CD8-positive, alpha-beta memory T cell (primary cell): ENCODE measurements at regions not wholly inside any gene's neighbourhood (a gene's known extent, or its start where the extent isn't known, plus 50 kb on each side); places are given as distances from the start of the nearest gene placed in this dataset.
"Not testable (repeated sequence)": the region's sequence is repeated elsewhere in the genome, so short reads cannot be mapped to it uniquely, and the experiment has no call there.

Source experiments
- CTCF ChIA-PET: fragments of 350-600 bp; sonication (Branson Sonifier 250); formaldehyde crosslinking; loops from one replicate; lab custom pipeline; 2021; ENCODE audit warnings: antibody characterized with exemption; lab: Charles Lee
- POLR2A ChIA-PET: fragments of 350-600 bp; sonication (Branson Sonifier 250); formaldehyde crosslinking; loops from one replicate; lab custom pipeline; 2021; ENCODE audit warnings: antibody characterized with exemption; lab: Charles Lee
- DNase-seq, 5 donors: peaks; one replicate each; pipeline versions ENCODE4 v3.0.0 to v3.0.0-alpha.2; 2020 to 2022; ENCODE audit warnings: mixed read lengths in 1 of 5
- H3K27ac ChIP-seq: one replicate; pipeline ENCODE4 v1.7.0; 2013; ENCODE audit warnings: low read depth, mild to moderate bottlenecking, low read length, moderate library complexity
- H3K27me3 ChIP-seq: 2 replicates; pipeline ENCODE4 v1.7.0; 2013; ENCODE audit warnings: low read length, mild to moderate bottlenecking; ENCODE audit not compliant: insufficient read depth, poor library complexity, severe bottlenecking
- H3K36me3 ChIP-seq: 2 replicates; pipeline ENCODE4 v1.7.0; 2013; ENCODE audit warnings: mild to moderate bottlenecking, low read length, moderate library complexity; ENCODE audit not compliant: insufficient read depth
- H3K4me1 ChIP-seq: 2 replicates; pipeline ENCODE4 v1.7.0; 2013; ENCODE audit warnings: mild to moderate bottlenecking, low read length, moderate library complexity; ENCODE audit not compliant: insufficient read depth
- H3K4me3 ChIP-seq: 2 replicates; pipeline ENCODE4 v1.7.0; 2013; ENCODE audit warnings: mild to moderate bottlenecking, low read length
- H3K9me3 ChIP-seq: 2 replicates; pipeline ENCODE4 v1.7.0; 2013; ENCODE audit warnings: mild to moderate bottlenecking, low read length
- H3K27ac Mint-ChIP-seq, 8 donors: one replicate each; pipeline ENCODE4 v1.8.0; 2020 to 2021; ENCODE audit warnings: mixed read lengths in 8 of 8, mild to moderate bottlenecking in 6 of 8, inconsistent platforms in 3 of 8, moderate library complexity in 3 of 8
- H3K27me3 Mint-ChIP-seq, 2 donors: one replicate each; pipeline ENCODE4 v1.8.0; 2020 to 2021; ENCODE audit warnings: mixed read lengths in 2 of 2, mild to moderate bottlenecking in 1 of 2, moderate library complexity in 1 of 2
- H3K36me3 Mint-ChIP-seq, 3 donors: one replicate each; pipeline ENCODE4 v1.8.0; 2020 to 2021; ENCODE audit warnings: mixed read lengths in 3 of 3, inconsistent platforms in 1 of 3, mild to moderate bottlenecking in 1 of 3
- H3K4me1 Mint-ChIP-seq, 3 donors: one replicate each; pipeline ENCODE4 v1.8.0; 2020 to 2021; ENCODE audit warnings: mixed read lengths in 3 of 3, inconsistent platforms in 1 of 3, mild to moderate bottlenecking in 1 of 3
- H3K4me3 Mint-ChIP-seq, 7 donors: one replicate each; pipeline ENCODE4 v1.8.0; 2020 to 2021; ENCODE audit warnings: mixed read lengths in 7 of 7, mild to moderate bottlenecking in 6 of 7, moderate library complexity in 4 of 7, inconsistent platforms in 2 of 7
- H3K9me3 Mint-ChIP-seq, 5 donors: one replicate each; pipeline ENCODE4 v1.8.0; 2020 to 2022; ENCODE audit warnings: mixed read lengths in 5 of 5, mild to moderate bottlenecking in 3 of 5, moderate library complexity in 2 of 5, inconsistent platforms in 1 of 5

DNA sequence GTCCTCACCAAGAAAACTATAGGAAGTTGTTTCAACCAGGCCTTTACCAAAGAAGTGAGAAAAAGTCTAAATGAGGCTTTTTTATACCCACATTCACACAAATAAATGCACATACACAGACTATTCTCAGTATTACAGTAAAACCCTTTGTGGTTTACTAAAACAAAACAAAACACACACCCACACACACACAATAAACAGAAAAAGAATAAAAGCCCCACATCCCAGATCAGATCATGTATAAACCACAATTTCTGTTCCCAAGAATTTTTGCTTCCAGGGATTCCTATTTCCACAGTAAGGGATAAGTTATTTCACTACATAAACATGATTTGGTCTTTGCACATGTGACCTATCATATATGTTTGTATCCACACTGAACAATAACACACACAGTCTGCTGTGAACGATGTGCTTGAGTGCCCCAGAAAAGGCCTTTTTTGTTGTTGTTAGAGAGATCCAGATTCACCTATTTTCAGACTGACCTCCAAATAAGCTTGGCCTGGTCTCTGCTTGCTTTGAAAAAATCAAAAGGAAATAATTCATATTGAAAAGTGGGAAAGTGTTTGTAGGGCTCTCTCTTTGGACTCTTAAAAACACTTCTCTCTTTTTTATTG is 283.4 kb upstream of the ATP11B start:
- no peak overlapping the region for H3K4me3 Mint-ChIP-seq
- POLR2A ChIA-PET, result no interaction called here
- Histone ChIP-seq H3K4me1 (no peaks in the 10 kb centered on the region), H3K27me3 (no peaks in the 10 kb centered on the region), H3K4me3 (no peak overlapping the region), H3K9me3 (no peaks in the 10 kb centered on the region), H3K27ac (no peak overlapping the region), H3K36me3 (no peaks in the 10 kb centered on the region)
- no peaks in the 10 kb centered on the region for H3K36me3 Mint-ChIP-seq
- H3K9me3 Mint-ChIP-seq, result peaks cover 0 to 1% (median 0%) of the 10 kb centered on the region in 5 donors
- H3K27me3 Mint-ChIP-seq, result peaks cover 0 to 4% of the 10 kb centered on the region in 2 donors
- H3K4me1 Mint-ChIP-seq, result no peaks in the 10 kb centered on the region
- no peak overlapping the region for H3K27ac Mint-ChIP-seq
- DNase-seq, result no peak
- CTCF ChIA-PET, result no interaction called here

DNA sequence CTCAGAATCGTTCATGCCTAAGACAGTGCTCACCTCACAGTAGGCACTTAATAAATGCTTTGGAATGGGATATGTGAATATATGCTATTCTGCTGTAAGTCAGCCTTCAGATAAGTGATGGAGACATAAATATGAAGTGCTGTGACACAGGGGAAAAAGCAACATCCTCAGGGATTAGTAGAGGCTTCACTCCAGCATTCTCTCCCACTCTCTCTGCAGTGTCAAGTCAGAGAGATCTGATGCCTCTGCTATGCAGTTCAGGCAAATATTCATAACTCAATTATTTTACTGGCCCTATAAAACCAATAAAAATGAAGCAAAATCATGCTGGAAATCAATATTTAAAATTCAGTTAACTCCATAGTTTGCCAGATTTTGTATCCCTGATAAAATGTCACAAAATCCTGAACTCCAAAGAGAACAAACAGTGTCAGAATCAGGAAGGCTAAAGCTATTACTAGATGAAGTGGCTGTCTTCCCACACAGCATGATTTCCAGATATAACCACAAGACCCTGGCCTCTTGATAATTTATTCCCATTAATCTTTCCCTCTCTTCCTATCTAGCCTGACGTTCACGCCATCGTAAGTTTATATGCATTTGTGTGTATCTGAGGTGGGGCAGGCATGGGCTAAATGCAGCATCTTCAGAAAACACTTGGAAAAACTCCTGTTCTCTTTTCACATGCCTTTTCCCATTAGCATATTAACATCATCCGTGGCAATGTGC is 278.9 kb upstream of the ATP11B start:
- H3K4me3 ChIP-seq, result no peak overlapping the region
- no peaks in the 10 kb centered on the region for H3K36me3 Mint-ChIP-seq
- H3K4me1 Mint-ChIP-seq, result no peaks in the 10 kb centered on the region
- H3K9me3 ChIP-seq, result no peaks in the 10 kb centered on the region
- POLR2A ChIA-PET, result no interaction called here
- no peaks in the 10 kb centered on the region for H3K27me3 ChIP-seq
- CTCF ChIA-PET, result no interaction called here
- DNase-seq, result no peak
- H3K4me3 Mint-ChIP-seq, result no peak overlapping the region
- H3K27ac ChIP-seq, result no peak overlapping the region
- H3K27me3 Mint-ChIP-seq, result no peaks in the 10 kb centered on the region
- H3K36me3 ChIP-seq, result no peaks in the 10 kb centered on the region
- peaks cover 0 to 1% (median 0%) of the 10 kb centered on the region in 5 donors for H3K9me3 Mint-ChIP-seq
- no peaks in the 10 kb centered on the region for H3K4me1 ChIP-seq
- no peak overlapping the region for H3K27ac Mint-ChIP-seq

DNA sequence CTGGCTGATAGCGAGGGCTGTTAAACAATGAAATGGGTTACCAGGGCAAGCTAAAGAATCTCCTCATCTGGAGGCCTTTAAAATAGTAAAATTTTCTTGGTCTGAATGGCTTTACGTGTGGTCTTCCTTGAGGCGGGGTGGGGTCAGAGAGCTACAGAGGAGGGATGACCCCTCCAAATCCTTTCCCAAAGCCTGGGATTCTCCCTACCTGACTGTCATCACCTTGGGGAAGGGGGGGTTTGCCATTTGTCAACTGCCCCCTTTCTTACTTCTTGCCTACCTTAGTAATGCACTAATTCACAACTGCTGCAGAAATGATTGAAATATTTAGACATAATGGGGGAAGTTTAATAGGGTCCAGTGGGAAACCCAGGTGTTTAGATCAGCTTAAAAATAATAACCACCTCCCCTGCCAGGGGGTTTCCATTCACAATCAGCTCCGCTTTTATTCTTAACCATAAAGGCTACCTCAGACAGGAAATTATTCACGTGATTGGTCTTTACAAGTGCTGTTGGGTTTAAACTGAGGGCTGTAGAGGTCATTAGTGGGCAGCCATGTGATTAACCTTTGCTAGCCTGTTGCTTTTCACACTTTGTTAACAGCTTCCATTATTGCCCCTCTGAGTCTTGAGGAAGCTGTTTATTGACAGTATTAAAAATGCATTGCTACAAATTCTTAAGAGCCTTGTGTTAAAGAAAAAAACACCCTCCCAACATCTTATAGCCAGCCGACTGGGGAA is 276.5 kb upstream of the ATP11B start:
- Mint-ChIP-seq H3K36me3 (no peaks in the 10 kb centered on the region), H3K4me3 (no peak overlapping the region), H3K27me3 (no peaks in the 10 kb centered on the region), H3K4me1 (no peaks in the 10 kb centered on the region), H3K9me3 (no peaks in the 10 kb centered on the region), H3K27ac (no peak overlapping the region)
- no peaks in the 10 kb centered on the region for H3K27me3 ChIP-seq
- CTCF ChIA-PET, result interaction anchor here (0.7 kb wide), 1 partner anchor 13 kb away, joined by 3 read pairs; no protein-coding TSS in a partner anchor
- no peaks in the 10 kb centered on the region for H3K36me3 ChIP-seq
- no peak overlapping the region for H3K4me3 ChIP-seq
- H3K9me3 ChIP-seq, result no peaks in the 10 kb centered on the region
- DNase-seq, result no peak
- POLR2A ChIA-PET, result no interaction called here
- no peaks in the 10 kb centered on the region for H3K4me1 ChIP-seq
- H3K27ac ChIP-seq, result no peak overlapping the region

DNA sequence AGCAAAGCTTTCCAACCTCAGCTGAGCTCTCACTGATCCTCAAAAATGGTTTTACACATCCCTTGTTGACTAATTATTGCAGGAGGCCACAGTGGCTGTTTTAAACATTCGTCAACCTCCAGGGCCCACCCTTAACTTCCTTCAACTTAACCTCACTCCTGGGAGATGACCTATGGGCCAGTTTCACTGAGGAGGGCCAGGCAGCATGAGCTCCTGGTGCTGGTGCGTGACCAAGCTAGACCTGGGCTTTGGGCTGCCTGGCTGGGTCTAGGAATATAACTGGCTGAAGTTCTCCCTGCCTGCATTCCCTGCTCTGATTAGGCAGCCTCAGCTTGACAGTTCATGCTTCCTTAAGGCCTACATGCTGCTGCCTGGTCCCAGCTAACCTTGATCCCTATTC is 273.7 kb upstream of the ATP11B start:
- CTCF ChIA-PET, result no interaction called here

DNA sequence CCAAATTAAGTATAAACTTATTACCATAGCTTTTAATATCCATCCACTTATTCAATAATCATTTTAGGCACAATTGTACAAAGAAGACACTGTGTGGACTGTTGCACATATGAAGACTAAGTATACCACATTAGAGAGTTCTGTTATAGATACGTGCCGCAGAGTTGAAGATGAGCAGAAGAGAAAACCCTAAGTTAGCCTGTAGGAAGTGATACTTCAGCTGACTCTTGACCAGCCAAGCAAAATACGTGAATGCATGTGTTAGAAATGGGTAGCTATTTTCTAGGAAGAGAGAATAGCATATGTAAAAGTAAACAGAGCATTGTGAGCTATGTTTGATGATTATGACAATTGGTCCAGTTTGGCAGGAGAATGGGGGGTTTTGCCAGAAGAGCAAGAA is 272.0 kb upstream of the ATP11B start:
- Mint-ChIP-seq H3K4me3 (no peak overlapping the region), H3K27me3 (no peaks in the 10 kb centered on the region), H3K4me1 (no peaks in the 10 kb centered on the region), H3K27ac (no peak overlapping the region), H3K9me3 (peaks cover 0 to 2% (median 0%) of the 10 kb centered on the region in 5 donors), H3K36me3 (peaks cover 0 to 1% (median 0%) of the 10 kb centered on the region in 3 donors)
- Histone ChIP-seq H3K27ac (no peak overlapping the region), H3K4me1 (no peaks in the 10 kb centered on the region), H3K36me3 (no peaks in the 10 kb centered on the region), H3K9me3 (no peaks in the 10 kb centered on the region), H3K27me3 (no peaks in the 10 kb centered on the region), H3K4me3 (no peak overlapping the region)
- ChIA-PET CTCF (no interaction called here), POLR2A (no interaction called here)
- DNase-seq, result no peak

More for the DNA sequence above, 273.7 kb upstream of the ATP11B start:
- Histone ChIP-seq H3K9me3 (no peaks in the 10 kb centered on the region), H3K4me1 (no peaks in the 10 kb centered on the region), H3K4me3 (no peak overlapping the region), H3K27ac (no peak overlapping the region), H3K36me3 (no peaks in the 10 kb centered on the region), H3K27me3 (no peaks in the 10 kb centered on the region)
- Mint-ChIP-seq H3K4me1 (no peaks in the 10 kb centered on the region), H3K27ac (no peak overlapping the region), H3K27me3 (no peaks in the 10 kb centered on the region), H3K9me3 (peaks cover 0 to 2% (median 0%) of the 10 kb centered on the region in 5 donors), H3K4me3 (no peak overlapping the region), H3K36me3 (no peaks in the 10 kb centered on the region)
- no peak for DNase-seq
- POLR2A ChIA-PET, result no interaction called here

DNA sequence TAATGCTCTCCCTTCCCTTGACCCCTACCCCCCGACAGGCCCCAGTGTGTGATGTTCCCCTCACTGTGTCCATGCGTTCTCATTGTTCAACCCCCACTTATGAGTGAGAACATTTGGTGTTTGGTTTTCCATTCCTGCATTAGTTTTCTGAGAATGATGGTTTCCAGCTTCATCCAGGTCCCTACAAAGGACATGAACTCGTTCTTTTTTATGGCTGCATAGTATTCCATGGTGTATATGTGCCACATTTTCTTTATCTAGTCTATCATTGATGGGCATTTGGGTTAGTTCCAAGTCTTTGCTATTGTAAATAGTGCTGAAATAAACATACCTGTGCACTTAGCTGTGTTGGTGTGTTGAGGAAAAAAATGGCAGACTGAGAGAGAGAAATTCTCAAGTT is 269.9 kb upstream of the ATP11B start:
- DNase-seq, H3K27me3 Mint-ChIP-seq: not testable (repeated sequence)

DNA sequence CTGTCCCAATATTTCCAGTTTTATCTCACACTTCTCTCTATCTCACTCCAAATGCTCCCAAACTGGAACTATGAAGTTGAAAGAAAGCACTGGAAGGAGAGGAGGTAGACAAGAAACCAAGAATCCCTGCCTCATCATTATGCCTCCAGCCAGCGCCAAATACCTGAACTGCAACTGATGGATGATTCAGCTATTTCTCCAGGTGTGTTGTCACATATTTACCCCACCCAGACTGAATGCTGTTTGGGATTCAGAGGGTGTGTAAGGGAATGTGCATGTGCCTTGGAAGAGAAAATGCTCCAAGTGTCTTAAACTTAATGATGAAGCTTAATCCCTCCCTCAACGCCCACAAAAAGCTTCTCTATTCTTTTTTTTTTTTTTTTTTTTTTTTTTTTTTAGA is 269.5 kb upstream of the ATP11B start:
- Histone ChIP-seq H3K9me3 (no peaks in the 10 kb centered on the region), H3K4me1 (no peaks in the 10 kb centered on the region), H3K27ac (no peak overlapping the region), H3K4me3 (no peak overlapping the region), H3K27me3 (no peaks in the 10 kb centered on the region), H3K36me3 (no peaks in the 10 kb centered on the region)
- no peak for DNase-seq
- Mint-ChIP-seq H3K27ac (no peak overlapping the region), H3K4me3 (no peak overlapping the region), H3K36me3 (peaks cover 0 to 1% (median 0%) of the 10 kb centered on the region in 3 donors), H3K4me1 (no peaks in the 10 kb centered on the region), H3K27me3 (peaks cover 0 to 7% of the 10 kb centered on the region in 2 donors), H3K9me3 (peaks cover 0 to 4% (median 1%) of the 10 kb centered on the region in 5 donors)
- ChIA-PET POLR2A (no interaction called here), CTCF (no interaction called here)

More for the DNA sequence above, 269.9 kb upstream of the ATP11B start:
- H3K4me3 Mint-ChIP-seq, CTCF ChIA-PET, H3K4me3 ChIP-seq, H3K36me3 ChIP-seq, H3K4me1 Mint-ChIP-seq, H3K9me3 Mint-ChIP-seq, H3K27ac ChIP-seq, H3K27ac Mint-ChIP-seq, H3K36me3 Mint-ChIP-seq, POLR2A ChIA-PET, H3K9me3 ChIP-seq, H3K4me1 ChIP-seq, H3K27me3 ChIP-seq: not testable (repeated sequence)

DNA sequence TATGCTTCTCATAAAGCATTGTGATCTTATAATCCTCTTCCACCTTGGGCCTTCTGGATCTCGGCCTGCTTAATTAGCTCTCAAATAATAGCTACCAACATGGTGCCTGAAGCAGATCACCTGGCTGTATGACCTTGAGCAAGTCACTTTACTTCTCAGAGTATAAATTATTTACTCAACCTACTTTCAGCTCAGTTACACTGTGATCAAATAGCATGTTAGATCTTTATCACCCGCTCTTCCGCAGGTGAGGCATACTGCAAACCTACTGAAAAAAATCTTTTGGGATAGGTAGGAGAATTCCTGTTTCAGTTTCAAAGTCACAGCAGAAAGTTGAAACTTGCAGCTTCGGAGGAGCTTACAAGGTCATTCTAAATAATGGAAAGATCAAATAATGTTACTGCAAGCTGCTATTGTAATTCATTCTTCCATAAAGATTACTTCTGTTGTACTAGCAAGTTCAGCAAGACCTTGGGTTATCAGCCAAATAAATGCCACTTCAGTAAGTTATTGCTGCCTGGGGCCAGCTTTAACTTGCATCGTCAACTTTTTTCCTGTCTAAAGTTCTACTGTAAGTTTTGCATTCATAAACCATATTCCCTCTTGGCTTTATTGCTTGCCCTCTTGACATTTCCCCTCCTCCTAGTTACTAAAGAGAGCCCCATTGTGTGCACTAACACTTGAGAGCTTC is 268.4 kb upstream of the ATP11B start:
- Mint-ChIP-seq H3K36me3 (peaks cover 0 to 1% (median 0%) of the 10 kb centered on the region in 3 donors), H3K4me3 (no peak overlapping the region)
- DNase-seq, result no peak

More for the DNA sequence above, 268.4 kb upstream of the ATP11B start:
- POLR2A ChIA-PET, result no interaction called here
- CTCF ChIA-PET, result no interaction called here
- Histone ChIP-seq H3K27ac (no peak overlapping the region), H3K27me3 (no peaks in the 10 kb centered on the region), H3K36me3 (no peaks in the 10 kb centered on the region), H3K9me3 (no peaks in the 10 kb centered on the region), H3K4me3 (no peak overlapping the region), H3K4me1 (no peaks in the 10 kb centered on the region)
- no peak overlapping the region for H3K27ac Mint-ChIP-seq
- H3K27me3 Mint-ChIP-seq, result peaks cover 1 to 10% of the 10 kb centered on the region in 2 donors
- no peaks in the 10 kb centered on the region for H3K4me1 Mint-ChIP-seq
- H3K9me3 Mint-ChIP-seq, result peaks cover 0 to 4% (median 1%) of the 10 kb centered on the region in 5 donors
